NOMO-1 treated with DMSO at 0.1 percent for 48 hours (cell line): ENCODE measurements at regions not wholly inside any gene's neighbourhood (a gene's known extent, or its start where the extent isn't known, plus 50 kb on each side); places are given as distances from the start of the nearest gene placed in this dataset.

Experiments
- DNase-seq: peaks from one replicate; lab custom pipeline; 2025; ENCODE audit not compliant: unreplicated experiment; lab: John Stamatoyannopoulos, UW

- DNase-seq: no peak
These were observed 1067.3 kb downstream of the FLRT2 start for GRCh38 chr14:86597279-86597678.

GRCh38 chr14:86596024-86596423 is 1066.1 kb downstream of the FLRT2 start:
- peak; percentile 2 for DNase-seq

GRCh38 chr14:86575141-86575540 is 1045.2 kb downstream of the FLRT2 start:
- DNase-seq: no peak

GRCh38 chr14:86574778-86575129 is 1044.8 kb downstream of the FLRT2 start:
- DNase-seq: no peak

GRCh38 chr14:86574051-86574777 is 1044.3 kb downstream of the FLRT2 start:
- DNase-seq: no peak

GRCh38 chr14:86570371-86570770 is 1040.4 kb downstream of the FLRT2 start:
- no peak for DNase-seq

GRCh38 chr14:86543521-86543920 is 1013.6 kb downstream of the FLRT2 start:
- DNase-seq: no peak

- no peak for DNase-seq
These were observed 1012.0 kb downstream of the FLRT2 start for GRCh38 chr14:86541972-86542371.

- no peak for DNase-seq
These were observed 1010.8 kb downstream of the FLRT2 start for GRCh38 chr14:86540636-86541247.

- DNase-seq: no peak
These were observed 1009.6 kb downstream of the FLRT2 start for GRCh38 chr14:86539361-86540070.

- no peak for DNase-seq
These were observed 1003.9 kb downstream of the FLRT2 start for GRCh38 chr14:86533834-86534233.

GRCh38 chr14:86532219-86532618 is 1002.3 kb downstream of the FLRT2 start:
- no peak for DNase-seq

GRCh38 chr14:86530457-86530856 is 1000.5 kb downstream of the FLRT2 start:
- DNase-seq: no peak

GRCh38 chr14:86527312-86527711 is 997.4 kb downstream of the FLRT2 start:
- DNase-seq: no peak

GRCh38 chr14:86525673-86526072 is 995.7 kb downstream of the FLRT2 start:
- DNase-seq: no peak

GRCh38 chr14:86521843-86522242 is 991.9 kb downstream of the FLRT2 start:
- no peak for DNase-seq

GRCh38 chr14:86521031-86521730 is 991.2 kb downstream of the FLRT2 start:
- no peak for DNase-seq

GRCh38 chr14:86518298-86518697 is 988.4 kb downstream of the FLRT2 start:
- no peak for DNase-seq

GRCh38 chr14:86515195-86515594 is 985.3 kb downstream of the FLRT2 start:
- no peak for DNase-seq

- DNase-seq: no peak
These were observed 983.6 kb downstream of the FLRT2 start for GRCh38 chr14:86513564-86513963.

GRCh38 chr14:86513056-86513455 is 983.1 kb downstream of the FLRT2 start:
- no peak for DNase-seq

GRCh38 chr14:86510491-86510890 is 980.5 kb downstream of the FLRT2 start:
- DNase-seq: no peak
